ENCODE measurements at regions not wholly inside any gene's neighbourhood (a gene's known extent, or its start where the extent isn't known, plus 50 kb on each side); places are given as distances from the start of the nearest gene placed in this dataset.

- DNase-seq (ENCODE audit: low spot score) (no peak), ATAC-seq (no peak)
- H3K9me3 Mint-ChIP-seq = peaks cover 7% of the 10 kb centered on the region
- ChIA-PET CTCF (no interaction called here), POLR2A (no interaction called here)
- H3K27ac Mint-ChIP-seq = no peak overlapping the region
- H3K36me3 Mint-ChIP-seq = no peaks in the 10 kb centered on the region
- H3K4me1 Mint-ChIP-seq = no peaks in the 10 kb centered on the region
- H3K4me3 Mint-ChIP-seq = no peak overlapping the region
- TF ChIP-seq JUN (CRISPR knock-in tag; IDR thresholded peaks at IDR 0.05) = no peak
- no peak for TF ChIP-seq GABPB1 (CRISPR knock-in tag; IDR thresholded peaks at IDR 0.05)
- no peak for TF ChIP-seq ZMAT4 (CRISPR knock-in tag; IDR thresholded peaks at IDR 0.05)
- TF ChIP-seq ZNF317 (CRISPR knock-in tag; IDR thresholded peaks at IDR 0.05; ENCODE audit: borderline replicate concordance, low read depth) = no peak
- no peak for TF ChIP-seq TCF7 (CRISPR knock-in tag; IDR thresholded peaks at IDR 0.05; ENCODE audit: low read depth)
- TF ChIP-seq, protein P1, sequence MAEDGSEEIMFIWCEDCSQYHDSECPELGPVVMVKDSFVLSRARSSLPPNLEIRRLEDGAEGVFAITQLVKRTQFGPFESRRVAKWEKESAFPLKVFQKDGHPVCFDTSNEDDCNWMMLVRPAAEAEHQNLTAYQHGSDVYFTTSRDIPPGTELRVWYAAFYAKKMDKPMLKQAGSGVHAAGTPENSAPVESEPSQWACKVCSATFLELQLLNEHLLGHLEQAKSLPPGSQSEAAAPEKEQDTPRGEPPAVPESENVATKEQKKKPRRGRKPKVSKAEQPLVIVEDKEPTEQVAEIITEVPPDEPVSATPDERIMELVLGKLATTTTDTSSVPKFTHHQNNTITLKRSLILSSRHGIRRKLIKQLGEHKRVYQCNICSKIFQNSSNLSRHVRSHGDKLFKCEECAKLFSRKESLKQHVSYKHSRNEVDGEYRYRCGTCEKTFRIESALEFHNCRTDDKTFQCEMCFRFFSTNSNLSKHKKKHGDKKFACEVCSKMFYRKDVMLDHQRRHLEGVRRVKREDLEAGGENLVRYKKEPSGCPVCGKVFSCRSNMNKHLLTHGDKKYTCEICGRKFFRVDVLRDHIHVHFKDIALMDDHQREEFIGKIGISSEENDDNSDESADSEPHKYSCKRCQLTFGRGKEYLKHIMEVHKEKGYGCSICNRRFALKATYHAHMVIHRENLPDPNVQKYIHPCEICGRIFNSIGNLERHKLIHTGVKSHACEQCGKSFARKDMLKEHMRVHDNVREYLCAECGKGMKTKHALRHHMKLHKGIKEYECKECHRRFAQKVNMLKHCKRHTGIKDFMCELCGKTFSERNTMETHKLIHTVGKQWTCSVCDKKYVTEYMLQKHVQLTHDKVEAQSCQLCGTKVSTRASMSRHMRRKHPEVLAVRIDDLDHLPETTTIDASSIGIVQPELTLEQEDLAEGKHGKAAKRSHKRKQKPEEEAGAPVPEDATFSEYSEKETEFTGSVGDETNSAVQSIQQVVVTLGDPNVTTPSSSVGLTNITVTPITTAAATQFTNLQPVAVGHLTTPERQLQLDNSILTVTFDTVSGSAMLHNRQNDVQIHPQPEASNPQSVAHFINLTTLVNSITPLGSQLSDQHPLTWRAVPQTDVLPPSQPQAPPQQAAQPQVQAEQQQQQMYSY (CRISPR knock-in tag; IDR thresholded peaks at IDR 0.05) = no peak
- TF ChIP-seq NFATC4 (CRISPR knock-in tag; IDR thresholded peaks at IDR 0.05) = no peak
- TF ChIP-seq USF1 (CRISPR knock-in tag; IDR thresholded peaks at IDR 0.05) = no peak
- no peak for TF ChIP-seq CREB1 (CRISPR knock-in tag; IDR thresholded peaks at IDR 0.05)
- no peak for TF ChIP-seq ZNF671 (CRISPR knock-in tag; IDR thresholded peaks at IDR 0.05)
- H3K27me3 Mint-ChIP-seq (ENCODE audit: low read depth) = no peaks in the 10 kb centered on the region
These were observed 716.0 kb upstream of the CHD1 start for GRCh38 chr5:99644822-99645221.

GRCh38 chr5:99640646-99641045 lies 711.8 kb upstream of the CHD1 start:
- peaks cover 7% of the 10 kb centered on the region for H3K9me3 Mint-ChIP-seq
- H3K27me3 Mint-ChIP-seq (ENCODE audit: low read depth) = no peaks in the 10 kb centered on the region
- no peak overlapping the region for H3K27ac Mint-ChIP-seq
- no peak for DNase-seq (ENCODE audit: low spot score)
- TF ChIP-seq ZNF138 (CRISPR knock-in tag; conservative IDR thresholded peaks at IDR 0.05) = no peak
- TF ChIP-seq FOXP4 (CRISPR knock-in tag; IDR thresholded peaks at IDR 0.05) = no peak
- TF ChIP-seq, protein P2, sequence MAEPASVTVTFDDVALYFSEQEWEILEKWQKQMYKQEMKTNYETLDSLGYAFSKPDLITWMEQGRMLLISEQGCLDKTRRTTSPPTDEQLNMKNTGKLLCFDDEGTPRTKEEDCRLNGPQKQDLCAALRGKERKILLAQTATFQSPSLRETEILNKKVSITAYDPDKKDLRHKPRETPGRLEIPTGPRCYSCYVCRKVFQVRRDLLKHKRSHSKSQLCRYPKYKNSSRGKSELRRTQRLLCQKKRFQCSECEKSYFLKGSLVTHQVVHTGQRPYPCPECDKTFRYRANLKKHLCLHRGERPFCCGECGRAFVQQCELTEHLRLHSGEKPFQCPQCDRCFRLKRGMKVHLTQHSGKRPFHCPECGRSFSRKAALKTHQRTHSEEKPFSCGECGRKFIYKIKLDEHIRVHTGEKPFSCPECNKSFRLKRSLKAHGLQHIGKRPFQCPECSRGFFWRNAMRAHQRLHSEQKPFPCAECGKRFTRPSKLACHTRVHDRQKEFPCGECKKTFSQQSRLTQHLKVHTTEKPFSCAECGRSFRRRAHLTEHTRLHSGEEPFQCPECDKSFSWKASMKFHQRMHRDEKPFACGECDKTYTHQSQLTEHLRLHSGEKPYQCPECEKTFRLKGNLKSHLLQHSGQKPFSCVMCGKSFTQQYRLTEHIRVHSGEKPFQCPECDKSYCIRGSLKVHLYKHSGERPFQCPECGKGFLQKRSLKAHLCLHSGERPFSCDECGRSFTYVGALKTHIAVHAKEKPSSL (CRISPR knock-in tag; conservative IDR thresholded peaks at IDR 0.05) = no peak
- TF ChIP-seq ATF3 (CRISPR knock-in tag; conservative IDR thresholded peaks at IDR 0.05) = no peak
- TF ChIP-seq GRHL2 (CRISPR knock-in tag; IDR thresholded peaks at IDR 0.05; ENCODE audit: insufficient replicate concordance, severe bottlenecking) = no peak
- TF ChIP-seq EMX1 (CRISPR knock-in tag; IDR thresholded peaks at IDR 0.05) = no peak
- no peak for TF ChIP-seq IRF1 (CRISPR knock-in tag; IDR thresholded peaks at IDR 0.05)
- TF ChIP-seq ATF1 (CRISPR knock-in tag; IDR thresholded peaks at IDR 0.05) = no peak
- ChIA-PET CTCF (no interaction called here), POLR2A (no interaction called here)
- H3K36me3 Mint-ChIP-seq = no peaks in the 10 kb centered on the region
- H3K4me1 Mint-ChIP-seq = no peaks in the 10 kb centered on the region
- no peak overlapping the region for H3K4me3 Mint-ChIP-seq
- no peak for ATAC-seq

Measured in WTC11 (cell line).